ENCODE measurements at regions not wholly inside any gene's neighbourhood (a gene's known extent, or its start where the extent isn't known, plus 50 kb on each side); places are given as distances from the start of the nearest gene placed in this dataset.

- no peak for TF ChIP-seq CTCF (IDR thresholded peaks at IDR 0.05; ENCODE audit: insufficient read depth, low read depth, low read length)
- ChIA-PET CTCF (interaction anchor here (1.4 kb wide), 1 partner anchor 13 kb away, joined by 3 read pairs; no protein-coding TSS in a partner anchor), POLR2A (no interaction called here)
- no peak overlapping the region for H3K4me3 ChIP-seq (ENCODE audit: low read depth, low read length)
- no peak for DNase-seq (ENCODE audit: low read depth)
- no peaks in the 10 kb centered on the region for H3K27me3 ChIP-seq (ENCODE audit: control insufficient read depth, insufficient read depth, low read length)
- no peaks in the 10 kb centered on the region for H3K36me3 ChIP-seq (ENCODE audit: control insufficient read depth, insufficient read depth, low read length)
Observed at GRCh38 chr16:59686405-59686804, 952.3 kb upstream of the GOT2 start.

- DNase-seq (ENCODE audit: low read depth), result no peak
- ChIA-PET CTCF (no interaction called here), POLR2A (no interaction called here)
- H3K36me3 ChIP-seq (ENCODE audit: control insufficient read depth, insufficient read depth, low read length), result no peaks in the 10 kb centered on the region
- no peak for TF ChIP-seq CTCF (IDR thresholded peaks at IDR 0.05; ENCODE audit: insufficient read depth, low read depth, low read length)
- H3K27me3 ChIP-seq (ENCODE audit: control insufficient read depth, insufficient read depth, low read length), result no peaks in the 10 kb centered on the region
- H3K4me3 ChIP-seq (ENCODE audit: low read depth, low read length), result no peak overlapping the region
Observed at GRCh38 chr16:59684911-59685310, 950.8 kb upstream of the GOT2 start.

GRCh38 chr16:59683709-59684108 is 949.6 kb upstream of the GOT2 start:
- no peaks in the 10 kb centered on the region for H3K36me3 ChIP-seq (ENCODE audit: control insufficient read depth, insufficient read depth, low read length)
- no peak overlapping the region for H3K4me3 ChIP-seq (ENCODE audit: low read depth, low read length)
- POLR2A ChIA-PET, result no interaction called here
- no peaks in the 10 kb centered on the region for H3K27me3 ChIP-seq (ENCODE audit: control insufficient read depth, insufficient read depth, low read length)
- TF ChIP-seq CTCF (IDR thresholded peaks at IDR 0.05; ENCODE audit: insufficient read depth, low read depth, low read length), result no peak
- DNase-seq (ENCODE audit: low read depth), result no peak
- CTCF ChIA-PET, result no interaction called here

GRCh38 chr16:59665618-59666220 is 931.6 kb upstream of the GOT2 start:
- Histone ChIP-seq H3K27me3 (ENCODE audit: control insufficient read depth, insufficient read depth, low read length) (no peaks in the 10 kb centered on the region), H3K4me3 (ENCODE audit: low read depth, low read length) (no peak overlapping the region), H3K36me3 (ENCODE audit: control insufficient read depth, insufficient read depth, low read length) (no peaks in the 10 kb centered on the region)
- DNase-seq (ENCODE audit: low read depth), result no peak
- ChIA-PET POLR2A (no interaction called here), CTCF (interaction anchor here (0.6 to 0.8 kb wide), 2 partner anchors 25 to 762 kb away, joined by 4 read pairs; no protein-coding TSS in a partner anchor)
- TF ChIP-seq CTCF (IDR thresholded peaks at IDR 0.05; ENCODE audit: insufficient read depth, low read depth, low read length), result no peak

- ChIA-PET CTCF (no interaction called here), POLR2A (no interaction called here)
- TF ChIP-seq CTCF (IDR thresholded peaks at IDR 0.05; ENCODE audit: insufficient read depth, low read depth, low read length), result no peak
- Histone ChIP-seq H3K36me3 (ENCODE audit: control insufficient read depth, insufficient read depth, low read length) (no peaks in the 10 kb centered on the region), H3K27me3 (ENCODE audit: control insufficient read depth, insufficient read depth, low read length) (no peaks in the 10 kb centered on the region), H3K4me3 (ENCODE audit: low read depth, low read length) (no peak overlapping the region)
- DNase-seq (ENCODE audit: low read depth), result no peak
Observed at GRCh38 chr16:59658572-59658971, 924.5 kb upstream of the GOT2 start.

Measured in BJ (cell line).